ENCODE measurements at regions not wholly inside any gene's neighbourhood (a gene's known extent, or its start where the extent isn't known, plus 50 kb on each side); places are given as distances from the start of the nearest gene placed in this dataset.

DNA sequence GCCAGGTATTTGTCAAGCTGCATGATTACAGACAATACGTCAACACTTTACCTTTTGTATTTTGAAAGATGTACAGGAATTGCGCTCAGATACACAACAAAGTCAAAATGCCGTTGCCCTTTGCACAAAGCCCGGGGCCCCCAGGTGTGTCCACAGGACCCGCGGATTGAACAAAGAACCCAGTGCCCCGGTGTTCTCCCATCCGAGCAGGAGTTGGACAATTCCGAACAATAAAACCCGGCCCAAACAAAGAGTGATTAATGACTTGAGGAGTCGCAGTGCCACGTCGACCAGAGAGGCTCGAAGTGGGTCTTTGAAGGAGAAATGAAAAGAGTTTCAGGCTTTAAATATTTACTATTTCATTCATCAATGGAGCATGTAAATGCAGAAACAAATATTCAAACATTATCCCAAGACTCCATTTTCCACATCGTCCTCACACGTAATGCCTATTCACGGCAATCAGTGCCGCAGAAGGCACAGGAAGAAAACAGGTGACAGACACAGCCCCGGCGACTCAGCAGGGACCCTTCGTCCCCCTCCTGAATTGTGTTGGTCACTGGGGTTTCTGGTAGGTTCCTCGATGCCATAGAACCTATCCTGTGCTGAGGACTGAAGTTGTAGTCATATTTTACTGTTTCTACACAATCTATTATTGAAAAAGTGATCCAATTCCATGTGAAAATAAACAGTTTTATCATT is 70.9 kb upstream of the MGMT start:
- TF ChIP-seq, protein P1, sequence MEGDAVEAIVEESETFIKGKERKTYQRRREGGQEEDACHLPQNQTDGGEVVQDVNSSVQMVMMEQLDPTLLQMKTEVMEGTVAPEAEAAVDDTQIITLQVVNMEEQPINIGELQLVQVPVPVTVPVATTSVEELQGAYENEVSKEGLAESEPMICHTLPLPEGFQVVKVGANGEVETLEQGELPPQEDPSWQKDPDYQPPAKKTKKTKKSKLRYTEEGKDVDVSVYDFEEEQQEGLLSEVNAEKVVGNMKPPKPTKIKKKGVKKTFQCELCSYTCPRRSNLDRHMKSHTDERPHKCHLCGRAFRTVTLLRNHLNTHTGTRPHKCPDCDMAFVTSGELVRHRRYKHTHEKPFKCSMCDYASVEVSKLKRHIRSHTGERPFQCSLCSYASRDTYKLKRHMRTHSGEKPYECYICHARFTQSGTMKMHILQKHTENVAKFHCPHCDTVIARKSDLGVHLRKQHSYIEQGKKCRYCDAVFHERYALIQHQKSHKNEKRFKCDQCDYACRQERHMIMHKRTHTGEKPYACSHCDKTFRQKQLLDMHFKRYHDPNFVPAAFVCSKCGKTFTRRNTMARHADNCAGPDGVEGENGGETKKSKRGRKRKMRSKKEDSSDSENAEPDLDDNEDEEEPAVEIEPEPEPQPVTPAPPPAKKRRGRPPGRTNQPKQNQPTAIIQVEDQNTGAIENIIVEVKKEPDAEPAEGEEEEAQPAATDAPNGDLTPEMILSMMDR (IDR thresholded peaks at IDR 0.05): no peak
- no peak for TF ChIP-seq EZH2 (IDR thresholded peaks at IDR 0.05)
